ENCODE measurements at regions not wholly inside any gene's neighbourhood (a gene's known extent, or its start where the extent isn't known, plus 50 kb on each side); places are given as distances from the start of the nearest gene placed in this dataset.
A peak's percentile ranks its signal among the peaks of the same experiment; 100 is the strongest.

GRCh38 chr15:59904450-59905135 is 99.5 kb upstream of the FOXB1 start (continued):
- TF ChIP-seq TSHZ1 (tag by site-specific recombination; IDR thresholded peaks at IDR 0.05; ENCODE audit: borderline replicate concordance) (no peak), ZFP41 (tag by site-specific recombination; IDR thresholded peaks at IDR 0.05; ENCODE audit: borderline replicate concordance) (no peak), ZSCAN5A (tag by site-specific recombination; IDR thresholded peaks at IDR 0.05) (no peak), TRIM28 (IDR thresholded peaks at IDR 0.05; ENCODE audit: borderline replicate concordance, low read length) (no peak), GLIS1 (tag by site-specific recombination; IDR thresholded peaks at IDR 0.05) (no peak), ZNF155 (tag by site-specific recombination; IDR thresholded peaks at IDR 0.05) (no peak)
- TF ChIP-seq, protein P1, sequence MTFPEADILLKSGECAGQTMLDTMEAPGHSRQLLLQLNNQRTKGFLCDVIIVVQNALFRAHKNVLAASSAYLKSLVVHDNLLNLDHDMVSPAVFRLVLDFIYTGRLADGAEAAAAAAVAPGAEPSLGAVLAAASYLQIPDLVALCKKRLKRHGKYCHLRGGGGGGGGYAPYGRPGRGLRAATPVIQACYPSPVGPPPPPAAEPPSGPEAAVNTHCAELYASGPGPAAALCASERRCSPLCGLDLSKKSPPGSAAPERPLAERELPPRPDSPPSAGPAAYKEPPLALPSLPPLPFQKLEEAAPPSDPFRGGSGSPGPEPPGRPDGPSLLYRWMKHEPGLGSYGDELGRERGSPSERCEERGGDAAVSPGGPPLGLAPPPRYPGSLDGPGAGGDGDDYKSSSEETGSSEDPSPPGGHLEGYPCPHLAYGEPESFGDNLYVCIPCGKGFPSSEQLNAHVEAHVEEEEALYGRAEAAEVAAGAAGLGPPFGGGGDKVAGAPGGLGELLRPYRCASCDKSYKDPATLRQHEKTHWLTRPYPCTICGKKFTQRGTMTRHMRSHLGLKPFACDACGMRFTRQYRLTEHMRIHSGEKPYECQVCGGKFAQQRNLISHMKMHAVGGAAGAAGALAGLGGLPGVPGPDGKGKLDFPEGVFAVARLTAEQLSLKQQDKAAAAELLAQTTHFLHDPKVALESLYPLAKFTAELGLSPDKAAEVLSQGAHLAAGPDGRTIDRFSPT (tag by site-specific recombination; IDR thresholded peaks at IDR 0.05) = no peak

DNA sequence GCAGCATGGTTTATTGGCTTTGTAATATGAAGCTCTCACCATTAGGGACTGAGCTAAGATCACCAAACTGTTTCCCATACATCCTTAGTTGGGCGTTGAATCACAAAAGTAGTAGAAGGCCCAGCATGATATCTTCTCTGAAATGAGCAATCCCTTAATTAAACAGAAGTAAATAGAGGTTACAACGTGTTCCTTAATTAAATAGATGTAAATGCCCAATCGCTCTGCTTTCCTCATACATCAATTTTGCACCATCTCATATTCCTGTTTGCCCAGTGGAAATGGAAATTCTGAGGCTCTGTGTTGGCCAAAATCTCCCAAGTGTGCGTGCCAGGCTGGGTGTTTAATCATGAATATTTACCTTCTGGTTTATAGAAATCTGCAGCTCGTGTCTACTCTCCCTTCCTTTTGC is 107.4 kb upstream of the FOXB1 start:
- ChIA-PET POLR2A (no interaction called here), CTCF (no interaction called here)
- H3K9me3 ChIP-seq (ENCODE audit: control insufficient read depth, insufficient read depth, low read depth, low read length) = no peaks in the 10 kb centered on the region
- H3K4me1 ChIP-seq (ENCODE audit: control insufficient read depth, insufficient read depth, low read length) = peaks cover 7% of the 10 kb centered on the region; the same call in 1 of the 2 replicates
- H3K4me3 ChIP-seq (ENCODE audit: low read depth, low read length) = no peak overlapping the region
- H3K27ac ChIP-seq (ENCODE audit: extremely low read depth, low read depth, low read length) = no peak overlapping the region
- no peaks in the 10 kb centered on the region for H3K36me3 ChIP-seq (ENCODE audit: control insufficient read depth in 2 of 2, insufficient read depth in 1 of 2, low read length in 2 of 2)
- TF ChIP-seq ZNF792 (tag by site-specific recombination; IDR thresholded peaks at IDR 0.05) (no peak), ZNF214 (tag by site-specific recombination; IDR thresholded peaks at IDR 0.05; ENCODE audit: borderline replicate concordance) (no peak), GLIS1 (tag by site-specific recombination; IDR thresholded peaks at IDR 0.05) (peak; percentile 45), ZNF596 (tag by site-specific recombination; IDR thresholded peaks at IDR 0.05) (0 out of 2 replicates have a peak, but pooled peaks have one; percentile 47), GLI4 (tag by site-specific recombination; IDR thresholded peaks at IDR 0.05) (no peak), ZNF555 (tag by site-specific recombination; conservative IDR thresholded peaks at IDR 0.05) (no peak), PRDM6 (tag by site-specific recombination; IDR thresholded peaks at IDR 0.05) (peak; percentile 80), ZFP41 (tag by site-specific recombination; IDR thresholded peaks at IDR 0.05; ENCODE audit: borderline replicate concordance) (no peak), ZNF544 (tag by site-specific recombination; IDR thresholded peaks at IDR 0.05) (no peak), ZBTB48 (tag by site-specific recombination; IDR thresholded peaks at IDR 0.05) (no peak), ZNF10 (tag by site-specific recombination; IDR thresholded peaks at IDR 0.05) (0 out of 2 replicates have a peak, but pooled peaks have one; percentile 53), ZNF202 (tag by site-specific recombination; IDR thresholded peaks at IDR 0.05; ENCODE audit: borderline replicate concordance) (no peak), ZNF416 (tag by site-specific recombination; IDR thresholded peaks at IDR 0.05) (no peak), ZSCAN30 (tag by site-specific recombination; IDR thresholded peaks at IDR 0.05) (peak; percentile 48; the same call in 1 of the 2 replicates), ZNF76 (tag by site-specific recombination; IDR thresholded peaks at IDR 0.05; ENCODE audit: borderline replicate concordance, low read depth) (0 out of 2 replicates have a peak, but pooled peaks have one; percentile 19), ZNF629 (tag by site-specific recombination; IDR thresholded peaks at IDR 0.05) (peak; percentile 50)
- TF ChIP-seq, protein P2, sequence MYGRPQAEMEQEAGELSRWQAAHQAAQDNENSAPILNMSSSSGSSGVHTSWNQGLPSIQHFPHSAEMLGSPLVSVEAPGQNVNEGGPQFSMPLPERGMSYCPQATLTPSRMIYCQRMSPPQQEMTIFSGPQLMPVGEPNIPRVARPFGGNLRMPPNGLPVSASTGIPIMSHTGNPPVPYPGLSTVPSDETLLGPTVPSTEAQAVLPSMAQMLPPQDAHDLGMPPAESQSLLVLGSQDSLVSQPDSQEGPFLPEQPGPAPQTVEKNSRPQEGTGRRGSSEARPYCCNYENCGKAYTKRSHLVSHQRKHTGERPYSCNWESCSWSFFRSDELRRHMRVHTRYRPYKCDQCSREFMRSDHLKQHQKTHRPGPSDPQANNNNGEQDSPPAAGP (tag by site-specific recombination; IDR thresholded peaks at IDR 0.05) = no peak
- TF ChIP-seq, protein P3, sequence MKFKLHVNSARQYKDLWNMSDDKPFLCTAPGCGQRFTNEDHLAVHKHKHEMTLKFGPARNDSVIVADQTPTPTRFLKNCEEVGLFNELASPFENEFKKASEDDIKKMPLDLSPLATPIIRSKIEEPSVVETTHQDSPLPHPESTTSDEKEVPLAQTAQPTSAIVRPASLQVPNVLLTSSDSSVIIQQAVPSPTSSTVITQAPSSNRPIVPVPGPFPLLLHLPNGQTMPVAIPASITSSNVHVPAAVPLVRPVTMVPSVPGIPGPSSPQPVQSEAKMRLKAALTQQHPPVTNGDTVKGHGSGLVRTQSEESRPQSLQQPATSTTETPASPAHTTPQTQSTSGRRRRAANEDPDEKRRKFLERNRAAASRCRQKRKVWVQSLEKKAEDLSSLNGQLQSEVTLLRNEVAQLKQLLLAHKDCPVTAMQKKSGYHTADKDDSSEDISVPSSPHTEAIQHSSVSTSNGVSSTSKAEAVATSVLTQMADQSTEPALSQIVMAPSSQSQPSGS (tag by site-specific recombination; IDR thresholded peaks at IDR 0.05; ENCODE audit: low read depth) = no peak
